ENCODE measurements at regions not wholly inside any gene's neighbourhood (a gene's known extent, or its start where the extent isn't known, plus 50 kb on each side); places are given as distances from the start of the nearest gene placed in this dataset.
"Not testable (repeated sequence)": the region's sequence is repeated elsewhere in the genome, so short reads cannot be mapped to it uniquely, and the experiment has no call there.

GRCh38 chr16:88188171-88188895, 194.4 kb upstream of the ZNF469 start:
- DNase-seq = not testable (repeated sequence)

GRCh38 chr16:88190592-88191095, 192.1 kb upstream of the ZNF469 start:
- not testable (repeated sequence) for DNase-seq

- DNase-seq = not testable (repeated sequence)
Measured at GRCh38 chr16:88191168-88191567, 191.6 kb upstream of the ZNF469 start.

- no peak for DNase-seq
Measured at GRCh38 chr16:88192601-88193000, 190.2 kb upstream of the ZNF469 start.

GRCh38 chr16:88193706-88194396, 188.9 kb upstream of the ZNF469 start:
- DNase-seq = not testable (repeated sequence)

- no peak for DNase-seq
Measured at GRCh38 chr16:88194397-88195268, 188.1 kb upstream of the ZNF469 start.

GRCh38 chr16:88195269-88195705, 187.5 kb upstream of the ZNF469 start:
- DNase-seq = no peak

GRCh38 chr16:88195911-88196465, 186.8 kb upstream of the ZNF469 start:
- DNase-seq = no peak

GRCh38 chr16:88196471-88197400, 186.0 kb upstream of the ZNF469 start:
- no peak for DNase-seq

- DNase-seq = no peak
Measured at GRCh38 chr16:88197481-88198456, 185.0 kb upstream of the ZNF469 start.

- DNase-seq = not testable (repeated sequence)
Measured at GRCh38 chr16:88198457-88199295, 184.1 kb upstream of the ZNF469 start.

GRCh38 chr16:88199296-88200153, 183.2 kb upstream of the ZNF469 start:
- not testable (repeated sequence) for DNase-seq

- not testable (repeated sequence) for DNase-seq
Measured at GRCh38 chr16:88200154-88200895, 182.4 kb upstream of the ZNF469 start.

GRCh38 chr16:88200896-88201185, 181.9 kb upstream of the ZNF469 start:
- DNase-seq = no peak

- DNase-seq = not testable (repeated sequence)
Measured at GRCh38 chr16:88201611-88202010, 181.1 kb upstream of the ZNF469 start.

- DNase-seq = no peak
Measured at GRCh38 chr16:88202207-88202745, 180.5 kb upstream of the ZNF469 start.

All from T-helper 9 cell (primary cell).